Lower leg skin (tissue), 3 donors: ENCODE measurements at regions not wholly inside any gene's neighbourhood (a gene's known extent, or its start where the extent isn't known, plus 50 kb on each side); places are given as distances from the start of the nearest gene placed in this dataset.

Source experiments
- CTCF ChIP-seq, 3 donors: fragments of 450-650 bp; IDR thresholded peaks; one replicate each; pipeline ENCODE4 v1.5.1; 2016; ENCODE audit warnings: antibody characterized with exemption in 3 of 3, mild to moderate bottlenecking in 3 of 3, moderate library complexity in 2 of 3
- POLR2A ChIP-seq, 2 donors: fragments of 450-650 bp; IDR thresholded peaks; one replicate each; pipeline ENCODE4 v1.6.1; 2016 to 2017; ENCODE audit warnings: antibody characterized with exemption in 2 of 2, mild to moderate bottlenecking in 1 of 2, moderate library complexity in 1 of 2

DNA sequence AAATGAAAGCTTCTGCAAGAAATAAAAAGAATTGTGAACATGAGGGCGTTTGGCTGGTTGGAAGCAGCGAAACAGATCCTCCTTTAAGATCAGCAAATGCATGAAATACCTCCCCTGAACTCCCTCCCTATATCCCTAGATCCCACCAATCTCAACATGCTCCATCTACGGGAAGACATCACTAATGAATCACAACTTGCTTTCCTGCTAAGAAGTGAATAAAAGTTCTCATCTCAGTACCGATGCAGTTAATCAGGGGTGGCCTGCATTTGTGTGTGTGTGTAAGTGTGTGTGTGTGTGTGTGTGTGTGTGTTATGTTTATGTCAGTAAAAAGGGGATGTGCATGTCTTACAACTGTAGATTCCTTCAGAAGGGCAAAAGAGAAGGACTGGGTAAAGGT lies 238.7 kb downstream of the LIG4 start:
- no peak for TF ChIP-seq POLR2A (IDR thresholded peaks at IDR 0.05)
- no peak for TF ChIP-seq CTCF (IDR thresholded peaks at IDR 0.05)
